GM13977 (cell line): ENCODE measurements at regions not wholly inside any gene's neighbourhood (a gene's known extent, or its start where the extent isn't known, plus 50 kb on each side); places are given as distances from the start of the nearest gene placed in this dataset.

Experiments
- DNase-seq: peaks from one replicate; pipeline ENCODE4 v3.0.0; 2012; ENCODE audit warnings: low spot score
- CTCF ChIP-seq: IDR thresholded peaks from 2 replicates; pipeline ENCODE4 v1.5.1; 2012; ENCODE audit warnings: mild to moderate bottlenecking, control low read depth; ENCODE audit not compliant: insufficient read depth; ENCODE audit errors: extremely low read depth, missing control alignments
- in situ Hi-C: fragments of 300-500 bp; cut with MboI; formaldehyde crosslinking; loops from one replicate; pipeline ENCODE4 v1.12.0; 2022; ENCODE audit warnings: low sequenced_read_pairs, low pct_unique_long_range_greater_than_20kb, mixed read lengths, inconsistent platforms; ENCODE audit not compliant: unreplicated experiment

- TF ChIP-seq CTCF = no peak
- no peak for DNase-seq
- in situ Hi-C loops = no loop called here
Measured at GRCh38 chr3:31409389-31409788, 123.3 kb upstream of the STT3B start.

GRCh38 chr3:31409866-31410265, 122.9 kb upstream of the STT3B start:
- in situ Hi-C loops = no loop called here
- TF ChIP-seq CTCF = no peak
- no peak for DNase-seq

GRCh38 chr3:31410411-31410810, 122.3 kb upstream of the STT3B start:
- no peak for TF ChIP-seq CTCF
- in situ Hi-C loops = no loop called here
- DNase-seq = no peak

- no peak for DNase-seq
- in situ Hi-C loops = no loop called here
- no peak for TF ChIP-seq CTCF
Measured at GRCh38 chr3:31412832-31413231, 119.9 kb upstream of the STT3B start.

GRCh38 chr3:31413515-31413914, 119.2 kb upstream of the STT3B start:
- DNase-seq = no peak
- in situ Hi-C loops = no loop called here
- no peak for TF ChIP-seq CTCF

- in situ Hi-C loops = no loop called here
- no peak for TF ChIP-seq CTCF
Measured at GRCh38 chr3:31416980-31417379, 115.7 kb upstream of the STT3B start.

GRCh38 chr3:31417486-31417885, 115.2 kb upstream of the STT3B start:
- in situ Hi-C loops = no loop called here
- no peak for TF ChIP-seq CTCF

More at GRCh38 chr3:31416980-31417379, 115.7 kb upstream of the STT3B start:
- DNase-seq = no peak

More at GRCh38 chr3:31417486-31417885, 115.2 kb upstream of the STT3B start:
- no peak for DNase-seq
